GM18951 (cell line): ENCODE measurements at regions not wholly inside any gene's neighbourhood (a gene's known extent, or its start where the extent isn't known, plus 50 kb on each side); places are given as distances from the start of the nearest gene placed in this dataset.
"Not testable (repeated sequence)": the region's sequence is repeated elsewhere in the genome, so short reads cannot be mapped to it uniquely, and the experiment has no call there.

Experiments used
- POLR2A ChIP-seq: IDR thresholded peaks from 4 replicates; pipeline ENCODE4 v1.6.1; 2011; ENCODE audit warnings: mild to moderate bottlenecking; ENCODE audit not compliant: insufficient read length, insufficient read depth; ENCODE audit errors: extremely low read depth
- in situ Hi-C: fragments of 300-500 bp; cut with MboI; formaldehyde crosslinking; loops from one replicate; pipeline ENCODE4 v1.12.0; 2022; ENCODE audit warnings: low sequenced_read_pairs, mixed read lengths, inconsistent platforms; ENCODE audit not compliant: unreplicated experiment

GRCh38 chr5:33075731-33076130, 364.6 kb downstream of the NPR3 start:
- in situ Hi-C loops: no loop called here

GRCh38 chr5:33079548-33079947, 361.2 kb upstream of the TARS1 start:
- no peak for TF ChIP-seq POLR2A
- in situ Hi-C loops: no loop called here

More at GRCh38 chr5:33075731-33076130, 364.6 kb downstream of the NPR3 start:
- TF ChIP-seq POLR2A: no peak

GRCh38 chr5:33080287-33080686, 360.5 kb upstream of the TARS1 start:
- no peak for TF ChIP-seq POLR2A
- in situ Hi-C loops: no loop called here

GRCh38 chr5:33088176-33088575, 352.6 kb upstream of the TARS1 start:
- no peak for TF ChIP-seq POLR2A
- in situ Hi-C loops: no loop called here

- no peak for TF ChIP-seq POLR2A
- in situ Hi-C loops: no loop called here
Observed at GRCh38 chr5:33091571-33092363, 349.0 kb upstream of the TARS1 start.

- in situ Hi-C loops: no loop called here
- TF ChIP-seq POLR2A: no peak
Observed at GRCh38 chr5:33092719-33093118, 348.0 kb upstream of the TARS1 start.

- no peak for TF ChIP-seq POLR2A
- in situ Hi-C loops: no loop called here
Observed at GRCh38 chr5:33102551-33102950, 338.2 kb upstream of the TARS1 start.

- no peak for TF ChIP-seq POLR2A
- in situ Hi-C loops: no loop called here
Observed at GRCh38 chr5:33105521-33105941, 335.2 kb upstream of the TARS1 start.

GRCh38 chr5:33110496-33110895, 330.3 kb upstream of the TARS1 start:
- in situ Hi-C loops: not testable (repeated sequence)

- in situ Hi-C loops: no loop called here
- no peak for TF ChIP-seq POLR2A
Observed at GRCh38 chr5:33114361-33114760, 326.4 kb upstream of the TARS1 start.

- no peak for TF ChIP-seq POLR2A
- in situ Hi-C loops: no loop called here
Observed at GRCh38 chr5:33115467-33115866, 325.3 kb upstream of the TARS1 start.

GRCh38 chr5:33118761-33119415, 321.9 kb upstream of the TARS1 start:
- no peak for TF ChIP-seq POLR2A
- in situ Hi-C loops: no loop called here

- in situ Hi-C loops: no loop called here
- no peak for TF ChIP-seq POLR2A
Observed at GRCh38 chr5:33120671-33121070, 320.1 kb upstream of the TARS1 start.

GRCh38 chr5:33129309-33129708, 311.5 kb upstream of the TARS1 start:
- in situ Hi-C loops: no loop called here
- TF ChIP-seq POLR2A: no peak
